OCI-LY7 (cell line): ENCODE measurements at regions not wholly inside any gene's neighbourhood (a gene's known extent, or its start where the extent isn't known, plus 50 kb on each side); places are given as distances from the start of the nearest gene placed in this dataset.

ENCODE experiments used
- EZH2phosphoT487 ChIP-seq: fragments of 200-600 bp; sonication (generic); IDR thresholded peaks from 2 replicates; pipeline ENCODE4 v1.6.1; 2018; ENCODE audit warnings: low read depth, borderline replicate concordance, mild to moderate bottlenecking, mixed run types, antibody characterized with exemption, low read length, moderate library complexity, mixed read lengths
- TF ChIP-seq, protein P1 (sequence below): fragments of 200-600 bp; sonication (generic); conservative IDR thresholded peaks from 2 replicates; pipeline ENCODE4 v1.5.1; 2014; ENCODE audit warnings: mild to moderate bottlenecking, antibody characterized with exemption, low read length, moderate library complexity, mixed read lengths

DNA sequence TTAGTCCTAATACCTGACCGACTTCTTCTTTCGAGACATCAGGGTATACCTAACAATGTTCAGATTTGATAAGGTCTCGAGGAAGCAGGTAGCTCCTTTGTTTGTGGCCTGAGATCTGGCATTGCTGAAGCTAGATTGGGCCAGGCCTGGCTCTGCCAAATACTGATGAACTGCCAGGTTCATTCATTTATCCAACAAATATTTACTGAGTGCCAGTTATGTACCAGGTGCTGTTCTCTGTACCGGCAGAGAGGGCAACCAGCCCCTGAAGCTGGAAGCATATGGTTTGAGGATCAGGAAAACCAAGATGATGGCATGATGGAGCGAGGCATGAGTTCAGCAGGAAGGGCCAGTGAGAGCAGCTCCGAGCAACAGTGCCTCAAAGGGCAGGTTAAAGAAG, 196.2 kb upstream of the NSMCE3 start:
- TF ChIP-seq, protein P1, sequence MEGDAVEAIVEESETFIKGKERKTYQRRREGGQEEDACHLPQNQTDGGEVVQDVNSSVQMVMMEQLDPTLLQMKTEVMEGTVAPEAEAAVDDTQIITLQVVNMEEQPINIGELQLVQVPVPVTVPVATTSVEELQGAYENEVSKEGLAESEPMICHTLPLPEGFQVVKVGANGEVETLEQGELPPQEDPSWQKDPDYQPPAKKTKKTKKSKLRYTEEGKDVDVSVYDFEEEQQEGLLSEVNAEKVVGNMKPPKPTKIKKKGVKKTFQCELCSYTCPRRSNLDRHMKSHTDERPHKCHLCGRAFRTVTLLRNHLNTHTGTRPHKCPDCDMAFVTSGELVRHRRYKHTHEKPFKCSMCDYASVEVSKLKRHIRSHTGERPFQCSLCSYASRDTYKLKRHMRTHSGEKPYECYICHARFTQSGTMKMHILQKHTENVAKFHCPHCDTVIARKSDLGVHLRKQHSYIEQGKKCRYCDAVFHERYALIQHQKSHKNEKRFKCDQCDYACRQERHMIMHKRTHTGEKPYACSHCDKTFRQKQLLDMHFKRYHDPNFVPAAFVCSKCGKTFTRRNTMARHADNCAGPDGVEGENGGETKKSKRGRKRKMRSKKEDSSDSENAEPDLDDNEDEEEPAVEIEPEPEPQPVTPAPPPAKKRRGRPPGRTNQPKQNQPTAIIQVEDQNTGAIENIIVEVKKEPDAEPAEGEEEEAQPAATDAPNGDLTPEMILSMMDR = no peak
- TF ChIP-seq EZH2phosphoT487 = no peak
